Transverse colon (tissue), 4 donors: ENCODE measurements at regions not wholly inside any gene's neighbourhood (a gene's known extent, or its start where the extent isn't known, plus 50 kb on each side); places are given as distances from the start of the nearest gene placed in this dataset.

Experiments
- DNase-seq: peaks from one replicate; pipeline ENCODE4 v3.0.0-alpha.2; 2019
- H3K27ac ChIP-seq, 4 donors: fragments of 200-600 bp; sonication (generic); 2 replicates each; pipeline ENCODE4 v1.5.1; 2016 to 2018; ENCODE audit warnings: inconsistent platforms in 4 of 4
- H3K27me3 ChIP-seq: fragments of 200-600 bp; sonication (generic); 2 replicates; pipeline ENCODE4 v1.5.1; 2017; ENCODE audit warnings: inconsistent platforms
- H3K36me3 ChIP-seq, 4 donors: fragments of 200-600 bp; sonication (generic); 2 replicates each; pipeline ENCODE4 v1.5.1; 2017 to 2019; ENCODE audit warnings: inconsistent platforms in 4 of 4
- H3K4me1 ChIP-seq, 4 donors: fragments of 200-600 bp; sonication (generic); 2 replicates each; pipeline ENCODE4 v1.5.1; 2017 to 2020; ENCODE audit warnings: inconsistent platforms in 4 of 4
- H3K4me3 ChIP-seq, 4 donors: fragments of 200-600 bp; sonication (generic); 1 replicate in 1 of 4; 2 replicates in 3 of 4; pipeline versions ENCODE4 v1.5.1 to v1.6.1; 2017 to 2019; ENCODE audit warnings: inconsistent platforms in 4 of 4
- H3K9me3 ChIP-seq, 2 donors: fragments of 200-600 bp; sonication (generic); 2 replicates each; pipeline ENCODE4 v1.5.1; 2017 to 2019; ENCODE audit warnings: inconsistent platforms in 2 of 2
- EP300 ChIP-seq: sonication (generic); formaldehyde crosslinking; IDR thresholded peaks from one replicate; pipeline ENCODE4 v1.6.1; 2017; ENCODE audit warnings: antibody characterized with exemption, low read depth
- POLR2A ChIP-seq: fragments of 450-650 bp; IDR thresholded peaks from one replicate; pipeline ENCODE4 v1.6.1; 2016; ENCODE audit warnings: antibody characterized with exemption, mild to moderate bottlenecking, moderate library complexity
- POLR2AphosphoS5 ChIP-seq, 3 donors: sonication (generic); formaldehyde crosslinking; IDR thresholded peaks; one replicate each; pipeline ENCODE4 v1.6.1; 2016; ENCODE audit warnings: antibody characterized with exemption in 3 of 3
- WGBS, 2 donors: methylation state at CpG; one replicate each; pipeline ENCODE4 v1.1.5; 2018; ENCODE audit warnings: low coverage in 1 of 2; 5-methylcytosine and 5-hydroxymethylcytosine counted together
- in situ Hi-C, 4 donors: fragments of 200-750 bp; cut with MboI; loops; one replicate each; pipeline versions ENCODE4 v1.15.0 to v1.15.1; 2017; ENCODE audit warnings: low sequenced_read_pairs in 3 of 4, low pct_ligation_motif_present in 1 of 4, low pct_unique_long_range_greater_than_20kb in 1 of 4
- intact Hi-C: fragments of 100-400 bp; cut with DNase I; formaldehyde crosslinking; loops from one replicate; pipeline ENCODE4 v1.15.1; 2023; ENCODE audit warnings: low total_unique reads
- TF ChIP-seq, protein P1 (sequence below), 5 experiments: fragments of 200-600 bp in 3 of 5; fragments of 450-650 bp in 2 of 5; sonication (generic) in 3 of 5; IDR thresholded peaks; 1 replicate in 2 of 5; 2 replicates in 3 of 5; pipeline ENCODE4 v1.5.1; 2016 to 2017; ENCODE audit warnings: antibody characterized with exemption in 5 of 5, inconsistent platforms in 3 of 5, mild to moderate bottlenecking in 2 of 5, moderate library complexity in 1 of 5

DNA sequence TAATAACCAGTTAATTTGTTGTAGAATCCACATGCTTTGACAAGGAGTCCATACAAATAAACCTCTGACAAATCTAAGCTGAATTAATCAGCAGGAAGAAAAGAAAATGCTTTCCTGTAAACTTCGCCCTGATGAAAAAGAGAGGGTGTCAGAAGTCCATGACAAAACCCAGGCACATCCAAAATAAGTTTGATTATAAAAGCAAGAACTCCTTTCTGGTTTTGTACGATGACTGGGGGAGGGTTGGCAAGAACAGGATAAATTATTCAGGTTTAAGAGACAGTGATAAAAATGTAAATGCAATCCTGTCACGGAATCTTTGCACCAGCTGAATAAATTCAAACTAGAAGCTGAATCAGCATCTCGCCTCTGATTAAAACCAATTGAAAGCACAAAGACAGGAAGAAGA, 469.2 kb upstream of the TNP1 start:
- in situ Hi-C loops = no loop called here
- Histone ChIP-seq H3K27ac (peak overlapping the region; percentile 42 to 76 (median 64)), H3K4me1 (peaks cover 0 to 11% (median 2%) of the 10 kb centered on the region in 4 donors), H3K4me3 (no peak overlapping the region), H3K27me3 (no peaks in the 10 kb centered on the region), H3K9me3 (no peaks in the 10 kb centered on the region), H3K36me3 (no peaks in the 10 kb centered on the region)
- 54 to 60% methylated on average over 4 of the region's 4 CpGs for WGBS, 2 donors
- peak; percentile 35 for TF ChIP-seq EP300
- TF ChIP-seq, protein P1, sequence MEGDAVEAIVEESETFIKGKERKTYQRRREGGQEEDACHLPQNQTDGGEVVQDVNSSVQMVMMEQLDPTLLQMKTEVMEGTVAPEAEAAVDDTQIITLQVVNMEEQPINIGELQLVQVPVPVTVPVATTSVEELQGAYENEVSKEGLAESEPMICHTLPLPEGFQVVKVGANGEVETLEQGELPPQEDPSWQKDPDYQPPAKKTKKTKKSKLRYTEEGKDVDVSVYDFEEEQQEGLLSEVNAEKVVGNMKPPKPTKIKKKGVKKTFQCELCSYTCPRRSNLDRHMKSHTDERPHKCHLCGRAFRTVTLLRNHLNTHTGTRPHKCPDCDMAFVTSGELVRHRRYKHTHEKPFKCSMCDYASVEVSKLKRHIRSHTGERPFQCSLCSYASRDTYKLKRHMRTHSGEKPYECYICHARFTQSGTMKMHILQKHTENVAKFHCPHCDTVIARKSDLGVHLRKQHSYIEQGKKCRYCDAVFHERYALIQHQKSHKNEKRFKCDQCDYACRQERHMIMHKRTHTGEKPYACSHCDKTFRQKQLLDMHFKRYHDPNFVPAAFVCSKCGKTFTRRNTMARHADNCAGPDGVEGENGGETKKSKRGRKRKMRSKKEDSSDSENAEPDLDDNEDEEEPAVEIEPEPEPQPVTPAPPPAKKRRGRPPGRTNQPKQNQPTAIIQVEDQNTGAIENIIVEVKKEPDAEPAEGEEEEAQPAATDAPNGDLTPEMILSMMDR (IDR thresholded peaks at IDR 0.05) = no peak
- TF ChIP-seq POLR2AphosphoS5 (IDR thresholded peaks at IDR 0.05) = peak; percentile 66 to 82 (median 77)
- no peak for TF ChIP-seq POLR2A
- DNase-seq = no peak
- intact Hi-C loops = no loop called here

DNA sequence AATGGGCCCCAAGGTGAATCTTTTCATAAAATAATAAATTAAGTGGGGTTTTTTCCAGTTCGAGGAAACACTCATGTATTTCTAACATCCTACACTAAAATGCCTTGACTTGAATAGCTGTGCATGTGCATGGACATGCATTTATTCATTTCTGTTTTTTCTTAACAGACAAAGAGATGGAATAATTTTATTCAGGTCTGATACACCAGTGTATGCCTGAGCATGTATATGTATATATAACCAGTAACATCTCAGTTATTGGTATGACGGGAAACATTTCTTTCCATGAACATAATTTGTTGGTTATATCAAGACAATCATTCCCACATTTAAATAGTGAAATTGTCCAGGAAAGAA, 468.7 kb upstream of the TNP1 start:
- peak overlapping the region; percentile 42 to 76 (median 64) for H3K27ac ChIP-seq
- WGBS, 2 donors = 78 to 82% methylated on average over 2 of the region's 2 CpGs
- no peaks in the 10 kb centered on the region for H3K9me3 ChIP-seq
- no peak for DNase-seq
- no peak overlapping the region for H3K4me3 ChIP-seq
- H3K36me3 ChIP-seq = no peaks in the 10 kb centered on the region
- intact Hi-C loops (no loop called here), in situ Hi-C loops (no loop called here)
- TF ChIP-seq POLR2AphosphoS5 (IDR thresholded peaks at IDR 0.05) (no peak), EP300 (no peak), POLR2A (no peak)
- TF ChIP-seq, protein P1 (IDR thresholded peaks at IDR 0.05) = no peak
- peaks cover 0 to 11% (median 2%) of the 10 kb centered on the region in 4 donors for H3K4me1 ChIP-seq
- H3K27me3 ChIP-seq = no peaks in the 10 kb centered on the region

- Histone ChIP-seq H3K27me3 (no peaks in the 10 kb centered on the region), H3K27ac (peak overlapping the region; percentile 42 to 76 (median 64)), H3K4me3 (no peak overlapping the region), H3K9me3 (no peaks in the 10 kb centered on the region), H3K36me3 (no peaks in the 10 kb centered on the region), H3K4me1 (peaks cover 0 to 7% (median 2%) of the 10 kb centered on the region in 4 donors)
- in situ Hi-C loops = no loop called here
- 72 to 83% methylated on average over 3 of the region's 3 CpGs for WGBS, 2 donors
- DNase-seq = no peak
- intact Hi-C loops = no loop called here
- TF ChIP-seq EP300 (no peak), POLR2AphosphoS5 (IDR thresholded peaks at IDR 0.05) (no peak), POLR2A (no peak)
- TF ChIP-seq, protein P1 (IDR thresholded peaks at IDR 0.05) = no peak
Observed at GRCh38 chr2:217327953-217328621, 468.2 kb upstream of the TNP1 start.

DNA sequence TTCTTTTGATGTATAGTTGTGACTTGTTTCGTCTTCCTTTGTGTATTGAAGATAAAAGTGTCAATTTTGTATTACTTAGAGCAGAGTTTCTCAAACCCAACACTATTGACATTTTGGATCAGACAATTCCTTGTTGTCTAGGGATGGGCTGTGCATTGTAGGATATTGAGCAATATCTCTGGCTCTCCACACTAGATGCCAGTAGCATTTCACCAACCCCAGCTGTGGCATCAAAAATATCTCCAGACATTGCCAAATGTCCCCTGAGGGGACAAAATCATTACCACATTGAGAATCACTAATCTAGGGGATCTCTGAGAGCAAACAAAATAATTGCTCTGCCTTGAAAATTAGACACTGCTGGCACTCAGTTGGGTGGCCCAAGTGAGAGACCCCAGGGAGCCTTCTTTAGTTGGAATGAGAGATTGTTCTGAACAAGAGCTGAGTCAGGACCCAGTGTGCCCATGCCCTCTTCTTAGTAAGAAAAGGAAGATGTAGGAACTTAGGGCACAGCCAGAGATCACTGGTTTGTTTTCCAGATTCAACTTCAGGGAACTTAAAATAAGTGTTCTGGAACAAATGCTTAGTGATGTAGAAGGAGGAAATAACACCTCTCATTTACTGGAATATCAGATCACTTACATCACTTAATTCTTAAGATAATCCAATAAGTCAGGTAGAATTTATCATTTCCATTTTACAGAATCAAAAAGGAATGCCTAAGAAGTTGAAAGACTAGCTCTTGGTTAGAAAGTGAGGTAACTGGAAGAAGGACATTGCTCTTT, 466.6 kb upstream of the TNP1 start:
- no peak overlapping the region for H3K27ac ChIP-seq
- H3K9me3 ChIP-seq = no peaks in the 10 kb centered on the region
- peaks cover 0 to under 1% (median 0%) of the 10 kb centered on the region in 4 donors for H3K4me1 ChIP-seq
- no peak overlapping the region for H3K4me3 ChIP-seq
- DNase-seq = no peak
- TF ChIP-seq EP300 = no peak
- no peak for TF ChIP-seq POLR2AphosphoS5 (IDR thresholded peaks at IDR 0.05)
- TF ChIP-seq, protein P1 (IDR thresholded peaks at IDR 0.05) = no peak
- TF ChIP-seq POLR2A = no peak
- H3K36me3 ChIP-seq = no peaks in the 10 kb centered on the region
- H3K27me3 ChIP-seq = no peaks in the 10 kb centered on the region
- in situ Hi-C loops = no loop called here
- WGBS, 2 donors = 49 to 60% methylated on average over 1 of the region's 1 CpG
- intact Hi-C loops = no loop called here
